ENCODE measurements at regions not wholly inside any gene's neighbourhood (a gene's known extent, or its start where the extent isn't known, plus 50 kb on each side); places are given as distances from the start of the nearest gene placed in this dataset.

DNA sequence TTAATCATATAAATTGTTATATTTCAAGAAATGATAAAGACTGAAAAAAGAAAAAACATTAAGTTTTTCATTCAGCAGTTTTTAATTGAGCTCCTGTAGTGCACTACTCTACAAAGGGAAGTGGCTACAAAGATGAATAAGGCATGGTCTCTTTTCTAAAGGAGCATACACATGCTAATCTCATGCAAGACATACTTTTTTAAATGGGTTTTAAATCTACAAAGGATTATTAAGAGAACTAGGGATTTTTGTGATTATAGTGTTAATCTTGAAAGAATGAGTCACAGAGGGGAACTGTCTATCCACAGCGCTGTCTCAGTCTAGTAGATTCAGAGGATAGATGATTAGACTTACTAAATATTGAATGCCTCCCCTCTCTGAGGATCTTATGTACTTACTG, 1722.2 kb downstream of the RPA4 start:
- no peak for DNase-seq (ENCODE audit: low spot score)

DNA sequence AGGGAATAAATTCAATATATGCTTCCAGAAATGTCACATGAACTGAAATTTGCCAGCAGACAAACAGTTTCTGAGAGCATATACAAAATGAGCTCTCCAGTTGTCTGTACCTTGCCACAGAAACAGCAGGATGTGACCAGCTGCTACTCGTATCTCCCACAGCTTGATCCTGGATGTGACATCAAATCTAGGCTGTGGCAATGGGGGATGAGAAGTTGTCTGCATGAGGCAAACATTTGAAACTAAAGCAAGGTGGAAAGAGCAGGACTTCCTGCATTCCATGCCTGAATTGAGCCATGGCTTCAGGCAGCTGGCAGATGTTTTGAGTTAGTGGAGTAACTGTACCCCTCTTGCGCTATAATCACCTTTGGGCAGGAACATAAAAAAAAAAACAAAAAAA, 1724.0 kb downstream of the RPA4 start:
- DNase-seq (ENCODE audit: low spot score), result peak; percentile 25

DNA sequence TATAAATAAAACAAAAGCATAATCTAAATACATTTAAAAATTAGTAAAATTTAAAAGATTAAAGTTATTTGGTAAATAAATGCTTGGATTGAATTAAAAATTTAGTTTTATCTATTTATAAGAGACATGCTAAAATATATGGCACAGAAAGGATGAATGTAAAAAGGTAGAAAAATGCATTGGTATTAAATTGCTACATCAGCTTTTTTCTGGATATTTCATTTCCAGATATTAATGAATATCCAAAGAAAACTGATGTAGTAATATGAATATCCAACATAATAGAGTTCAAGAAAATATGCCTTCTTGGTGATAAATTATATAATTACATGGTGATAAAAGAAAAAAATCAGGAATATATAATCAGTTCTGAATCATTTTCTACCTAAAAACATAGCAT, 1743.9 kb downstream of the RPA4 start:
- no peak for DNase-seq (ENCODE audit: low spot score)

DNA sequence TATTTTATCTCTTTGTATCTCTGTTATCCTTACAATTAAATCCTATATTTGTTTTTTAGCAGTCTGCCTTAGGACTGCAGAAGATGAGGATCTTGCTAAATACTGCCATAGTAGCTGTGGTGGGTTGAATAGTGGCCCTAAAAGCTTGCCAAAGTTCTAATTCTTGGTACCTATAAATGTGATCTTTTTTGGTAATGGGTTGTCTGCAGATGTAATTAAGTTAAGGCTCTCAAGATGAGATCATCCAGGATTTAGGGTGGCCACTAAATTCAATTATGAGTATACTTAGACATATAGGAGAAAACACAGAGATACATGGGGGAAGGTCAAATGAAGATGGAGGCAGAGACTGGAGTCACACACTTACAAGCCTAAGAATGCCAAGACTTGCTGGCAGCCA, 1753.7 kb downstream of the RPA4 start:
- no peak for DNase-seq (ENCODE audit: low spot score)

DNA sequence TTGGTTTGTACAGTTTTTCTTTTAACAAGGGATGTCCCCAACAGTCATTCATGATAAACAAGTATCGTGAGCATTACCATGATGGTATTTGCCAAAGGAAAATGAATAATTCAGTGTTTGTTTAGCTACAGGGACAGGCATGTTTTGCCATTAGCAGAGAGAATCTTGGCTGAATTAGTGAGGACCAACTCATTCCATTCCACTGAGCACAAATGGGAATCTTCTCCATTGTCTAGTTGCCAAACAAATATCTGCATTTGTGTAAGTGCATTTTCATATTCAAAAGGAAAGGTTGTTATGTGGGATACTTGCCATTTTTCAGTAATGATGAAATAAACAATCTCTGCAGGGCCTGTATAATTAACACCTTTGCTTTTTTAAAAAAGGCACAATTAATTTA, 1762.6 kb downstream of the RPA4 start:
- DNase-seq (ENCODE audit: low spot score), result no peak

DNA sequence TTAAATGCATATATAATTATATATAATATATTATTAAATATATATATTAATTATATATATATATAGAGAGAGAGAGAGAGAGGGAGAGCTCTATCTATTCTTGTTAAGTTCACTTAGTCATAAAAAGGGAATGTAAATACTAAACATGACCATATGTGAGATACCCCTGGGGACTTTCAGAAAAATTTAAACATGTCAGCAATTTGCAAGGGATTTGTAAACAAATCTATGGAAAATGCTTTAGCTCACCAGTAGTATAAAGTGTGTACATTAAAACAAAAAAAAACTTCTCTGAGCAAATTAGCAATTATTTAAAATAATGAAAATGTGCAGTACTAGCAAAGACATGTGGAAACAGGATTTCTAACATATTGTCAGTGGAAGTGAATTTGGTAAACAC, 1755.5 kb downstream of the PCDH19 start:
- DNase-seq (ENCODE audit: low spot score), result no peak
